AG20443 (cell line): ENCODE measurements at regions not wholly inside any gene's neighbourhood (a gene's known extent, or its start where the extent isn't known, plus 50 kb on each side); places are given as distances from the start of the nearest gene placed in this dataset.
"Not testable (repeated sequence)": the region's sequence is repeated elsewhere in the genome, so short reads cannot be mapped to it uniquely, and the experiment has no call there.

Experiments
- DNase-seq: peaks from one replicate; pipeline ENCODE4 v3.0.0; 2012; ENCODE audit warnings: low spot score, mixed read lengths

- DNase-seq, result no peak
Measured at GRCh38 chr7:25596443-25596842, 368.2 kb upstream of the NPVF start.

- no peak for DNase-seq
Measured at GRCh38 chr7:25597946-25598345, 369.7 kb upstream of the NPVF start.

GRCh38 chr7:25598765-25599164 is 370.5 kb upstream of the NPVF start:
- DNase-seq, result no peak

DNA sequence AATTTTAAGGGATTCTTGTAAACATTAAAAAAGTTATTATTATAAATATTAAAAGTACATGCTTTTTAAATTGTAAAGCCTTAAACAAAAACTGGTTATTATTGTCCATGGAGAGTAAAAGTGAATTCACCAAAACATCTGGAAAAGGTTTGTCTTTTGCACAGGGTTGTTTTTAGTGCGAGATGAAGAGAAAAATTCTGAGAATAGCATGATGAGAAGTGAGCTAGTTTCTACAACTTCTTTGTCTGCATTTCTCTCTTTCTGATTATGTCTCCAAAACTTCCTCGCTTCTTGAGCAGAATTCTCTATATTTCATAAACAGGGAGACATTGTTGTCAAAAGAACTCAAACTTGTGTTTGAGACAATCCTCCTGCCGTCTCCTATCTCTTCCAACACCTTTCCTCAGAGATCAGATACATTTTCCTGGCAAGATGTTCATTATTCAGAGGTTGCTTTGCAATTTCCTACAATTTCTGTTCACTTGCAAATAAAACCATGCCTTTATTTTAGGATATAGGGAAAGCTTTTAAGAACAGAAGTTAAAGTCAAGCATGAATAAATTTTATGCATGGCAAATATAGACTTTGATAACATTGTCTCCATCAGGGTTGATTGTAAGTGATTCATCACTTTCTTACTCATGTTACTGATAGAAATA is 372.1 kb upstream of the NPVF start:
- no peak for DNase-seq

DNA sequence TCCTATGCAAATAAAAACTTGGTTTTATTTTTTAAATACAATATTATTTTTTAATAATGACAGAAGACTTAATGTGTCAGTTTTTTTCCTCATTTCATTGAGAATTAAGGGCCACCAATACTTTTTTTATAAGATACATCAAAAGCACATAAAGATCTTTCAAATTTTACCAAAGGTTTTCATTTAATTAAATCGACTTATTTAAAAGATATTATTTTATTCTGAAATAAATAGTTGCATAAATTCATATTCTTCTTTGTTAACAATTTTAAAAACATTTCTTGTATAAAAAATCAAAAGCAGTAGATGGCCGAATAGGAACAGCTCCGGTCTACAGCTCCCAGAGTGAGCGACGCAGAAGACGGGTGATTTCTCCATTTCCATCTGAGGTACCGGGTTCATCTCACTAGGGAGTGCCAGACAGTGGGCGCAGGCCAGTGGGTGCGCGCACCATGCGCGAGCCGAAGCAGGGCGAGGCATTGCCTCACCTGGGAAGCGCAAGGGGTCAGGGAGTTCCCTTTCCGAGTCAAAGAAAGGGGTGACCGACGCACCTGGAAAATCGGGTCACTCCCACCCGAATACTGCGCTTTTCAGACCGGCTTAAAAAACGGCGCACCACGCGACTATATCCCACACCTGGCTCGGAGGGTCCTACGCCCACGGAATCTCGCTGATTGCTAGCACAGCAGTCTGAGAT is 374.6 kb upstream of the NPVF start:
- not testable (repeated sequence) for DNase-seq

DNA sequence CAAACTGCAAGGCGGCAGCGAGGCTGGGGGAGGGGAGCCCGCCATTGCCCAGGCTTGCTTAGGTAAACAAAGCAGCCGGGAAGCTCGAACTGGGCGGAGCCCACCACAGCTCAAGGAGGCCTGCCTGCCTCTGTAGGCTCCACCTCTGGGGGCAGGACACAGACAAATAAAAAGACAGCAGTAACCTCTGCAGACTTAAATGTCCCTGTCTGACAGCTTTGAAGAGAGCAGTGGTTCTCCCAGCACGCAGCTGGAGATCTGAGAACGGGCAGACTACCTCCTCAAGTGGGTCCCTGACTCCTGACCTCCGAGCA is 375.1 kb upstream of the NPVF start:
- DNase-seq, result not testable (repeated sequence)

GRCh38 chr7:25611196-25611595 is 382.9 kb upstream of the NPVF start:
- DNase-seq, result no peak

DNA sequence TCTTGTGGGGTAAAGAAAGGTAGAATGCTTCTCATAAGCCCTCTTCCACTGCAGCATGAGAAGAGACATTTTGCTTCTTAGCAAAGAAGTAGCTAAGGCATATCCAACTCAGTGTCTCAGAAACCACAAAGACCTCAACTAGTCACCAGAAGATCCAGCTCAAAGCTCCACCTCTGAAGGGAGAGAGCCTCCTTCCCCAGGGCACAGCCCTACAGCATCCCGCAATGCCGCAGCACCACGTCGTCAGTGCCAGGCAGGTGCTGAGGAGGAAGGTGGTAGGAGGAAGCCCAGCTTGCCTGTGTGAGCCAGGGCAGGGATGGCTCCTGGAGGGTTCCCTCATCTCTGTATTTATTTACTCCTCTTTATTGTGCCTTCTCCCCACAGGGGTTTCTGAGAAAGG is 385.6 kb upstream of the NPVF start:
- DNase-seq, result no peak

- DNase-seq, result no peak
Measured at GRCh38 chr7:25614415-25614814, 386.1 kb upstream of the NPVF start.

DNA sequence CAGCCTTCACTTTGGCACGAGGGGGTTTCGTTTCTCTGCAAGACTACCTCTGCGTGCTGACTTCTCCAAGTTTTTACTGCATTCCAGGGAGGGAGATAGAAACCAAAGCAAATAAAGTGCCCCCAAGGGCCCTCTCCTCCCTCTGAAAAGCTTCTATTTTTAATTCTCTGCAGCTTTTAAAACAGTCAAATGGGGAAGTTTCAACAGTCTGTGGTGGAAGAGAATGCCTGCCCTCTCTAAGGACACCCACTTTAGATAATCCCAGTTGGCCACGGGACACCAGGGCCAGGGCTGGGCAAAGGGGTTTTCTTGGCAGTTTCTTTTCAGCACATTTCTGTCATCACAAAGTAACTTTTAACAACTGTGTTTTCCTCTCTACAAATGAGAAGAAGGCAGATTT is 386.7 kb upstream of the NPVF start:
- DNase-seq, result no peak

DNA sequence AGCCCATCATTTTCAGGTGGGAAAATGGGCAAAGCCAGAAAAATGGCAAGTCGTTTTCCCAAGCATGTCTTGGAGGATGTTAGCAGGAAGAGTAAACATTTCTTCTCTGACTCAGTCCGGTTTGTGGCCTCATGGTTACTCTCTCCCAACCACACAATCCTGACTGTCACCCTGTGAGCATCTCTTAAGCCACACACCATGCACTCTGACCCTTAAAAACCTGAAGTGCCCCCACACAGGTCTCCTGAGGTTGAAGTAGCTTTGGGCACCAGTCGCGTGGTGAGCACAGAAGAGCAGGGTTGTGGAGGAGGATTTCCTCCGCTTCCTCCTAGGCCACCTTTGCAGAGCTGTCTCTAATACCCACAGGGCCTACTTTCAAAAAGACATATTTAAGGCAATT is 387.3 kb upstream of the NPVF start:
- no peak for DNase-seq

- no peak for DNase-seq
Measured at GRCh38 chr7:25617214-25617613, 388.9 kb upstream of the NPVF start.

GRCh38 chr7:25617673-25618072 is 389.4 kb upstream of the NPVF start:
- DNase-seq, result no peak

DNA sequence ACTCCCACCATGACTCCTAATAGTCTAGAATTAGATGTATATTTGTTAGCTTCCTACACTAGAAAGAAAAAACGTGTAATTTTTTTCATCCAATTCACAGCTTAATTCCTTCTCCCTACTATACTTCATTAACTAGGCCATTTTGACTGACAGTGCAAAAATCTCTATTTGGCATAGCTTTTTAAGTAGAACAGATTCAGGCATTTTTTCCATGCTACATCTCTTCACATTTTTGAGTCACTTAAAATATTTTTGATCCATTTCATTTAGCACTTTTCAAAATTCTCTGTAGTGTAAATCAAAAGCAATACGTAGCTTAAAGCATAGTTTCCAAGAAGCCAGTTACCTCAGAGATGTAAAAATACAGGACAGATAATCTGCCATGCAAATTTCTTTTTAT is 391.1 kb upstream of the NPVF start:
- no peak for DNase-seq

DNA sequence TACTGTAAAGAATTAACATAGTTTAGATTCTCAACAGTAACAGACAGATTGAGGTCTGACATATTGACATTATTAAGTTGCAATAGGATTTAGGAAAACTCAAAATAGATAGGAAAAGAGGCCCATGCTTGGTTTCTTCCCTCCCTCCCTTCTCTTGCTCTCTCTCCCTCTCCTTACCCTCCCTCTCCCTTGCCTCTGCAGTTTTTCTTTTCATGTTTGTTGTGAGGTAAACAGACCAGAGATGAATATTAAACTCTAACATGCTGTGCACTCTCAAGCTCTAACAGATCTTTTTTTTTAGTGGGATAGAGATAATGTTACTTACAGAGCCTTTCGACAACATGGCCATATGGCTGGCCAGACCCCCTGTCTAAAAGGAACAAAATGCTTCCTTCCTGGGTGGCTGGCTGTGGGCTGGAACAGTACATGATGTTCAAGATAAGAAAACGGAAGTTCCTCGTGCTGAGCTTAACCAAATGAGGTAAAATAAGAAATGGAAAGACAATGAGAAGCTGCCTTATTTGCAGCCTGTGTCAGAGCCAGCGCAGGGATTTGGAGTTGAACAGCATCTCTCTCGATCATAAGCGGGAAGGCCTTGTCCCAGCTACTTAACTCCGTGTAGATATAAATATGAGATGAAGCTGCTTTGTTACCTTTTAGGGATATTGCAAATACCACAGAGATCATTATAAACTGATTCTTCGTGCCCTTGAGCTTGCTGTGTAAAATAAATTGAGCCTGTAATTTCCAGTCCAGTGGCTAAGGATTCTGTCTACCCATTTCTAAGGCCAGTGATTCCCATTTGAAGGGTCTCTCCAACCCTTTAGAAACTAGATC is 391.9 kb upstream of the NPVF start:
- DNase-seq, result no peak

DNA sequence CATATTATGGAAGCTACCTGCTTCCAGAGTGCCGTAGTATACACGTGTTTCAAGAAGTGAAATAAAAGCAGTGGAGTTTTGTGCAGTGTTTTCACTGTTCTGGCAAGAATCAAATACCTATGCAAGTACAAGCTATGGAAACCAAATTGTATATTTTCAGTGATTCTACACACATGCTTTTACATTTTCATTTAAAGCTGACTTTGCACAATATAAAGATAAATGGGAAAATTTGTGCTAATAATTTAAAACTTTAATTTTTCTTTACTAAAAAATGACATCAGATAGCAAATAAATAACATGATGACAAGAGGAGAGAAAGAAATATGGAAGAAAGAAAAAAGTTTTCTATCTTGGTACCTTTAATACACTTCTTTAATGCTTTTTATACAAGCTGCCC is 393.7 kb upstream of the NPVF start:
- no peak for DNase-seq

DNA sequence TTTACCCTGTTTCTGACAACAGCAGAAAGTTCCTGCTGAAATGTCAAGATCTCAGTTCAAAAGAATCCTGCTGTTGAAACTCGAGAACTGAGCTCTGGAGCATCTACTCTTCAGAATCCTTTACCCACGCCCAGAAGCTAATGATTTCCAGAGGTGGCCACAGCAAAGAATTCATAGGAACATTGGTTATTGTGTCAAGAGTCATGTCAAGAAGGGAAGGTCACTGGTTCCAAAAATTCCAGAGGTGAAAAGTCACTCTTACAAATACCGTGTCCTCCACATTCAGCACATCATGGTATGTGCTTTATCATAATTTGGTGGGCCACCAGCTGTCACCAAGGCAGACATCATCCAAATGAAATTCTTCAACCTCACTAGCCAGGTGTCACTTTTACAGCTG is 394.4 kb upstream of the NPVF start:
- no peak for DNase-seq

- no peak for DNase-seq
Measured at GRCh38 chr7:25624051-25624450, 395.8 kb upstream of the NPVF start.

- DNase-seq, result no peak
Measured at GRCh38 chr7:25624833-25625232, 396.5 kb upstream of the NPVF start.

GRCh38 chr7:25625306-25625992 is 397.2 kb upstream of the NPVF start:
- no peak for DNase-seq

DNA sequence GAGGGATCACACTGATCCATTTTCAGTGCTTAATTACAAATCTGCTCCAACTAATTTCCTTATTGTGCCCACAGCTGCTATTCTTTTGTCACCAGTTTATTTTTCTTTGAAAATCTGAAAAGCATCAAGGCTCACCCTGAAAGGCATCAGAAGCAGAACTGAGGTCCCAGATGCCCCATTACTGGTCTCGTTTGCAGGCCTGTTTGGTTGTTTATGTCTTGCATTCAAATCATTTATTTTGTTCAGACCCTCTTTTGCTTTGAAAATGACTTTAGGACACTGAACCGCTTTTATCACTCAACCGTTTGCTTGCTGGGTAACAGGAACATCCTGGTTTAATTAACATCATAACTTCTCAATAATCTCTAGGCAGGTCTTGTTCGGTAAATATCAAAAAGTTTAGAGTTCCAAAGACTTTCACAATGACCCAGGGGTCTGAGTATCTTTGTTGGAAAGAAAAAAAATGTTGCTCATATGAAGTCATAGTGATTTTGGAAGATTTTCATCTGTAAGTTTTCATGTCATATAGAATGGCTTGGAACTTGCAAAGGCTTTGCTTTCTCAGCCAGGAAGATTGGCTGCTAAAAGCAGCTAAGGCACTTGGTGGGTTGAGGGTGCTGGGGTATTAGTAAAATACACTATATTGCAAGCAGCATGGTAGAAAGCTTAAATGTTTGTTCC is 398.3 kb upstream of the NPVF start:
- DNase-seq, result no peak

DNA sequence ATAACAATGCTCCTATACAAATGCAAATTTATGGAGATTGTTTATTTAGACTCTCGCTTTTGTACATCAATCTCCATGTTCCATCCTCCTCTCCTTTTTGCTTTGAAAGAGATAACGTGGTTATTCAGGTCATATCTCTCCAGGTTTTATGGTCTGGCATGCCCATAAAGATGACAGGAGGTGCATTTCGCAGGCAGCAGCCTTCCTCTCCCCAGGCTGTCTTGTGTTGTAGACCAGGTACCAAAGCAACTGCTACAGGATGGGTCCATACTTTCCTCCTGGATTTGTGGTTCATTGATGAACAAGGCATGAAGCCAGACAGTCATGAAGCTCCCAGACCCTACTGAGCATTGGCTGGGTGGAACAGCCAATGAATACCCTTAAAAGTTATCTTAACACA is 400.2 kb upstream of the NPVF start:
- DNase-seq, result no peak
